ENCODE measurements at regions not wholly inside any gene's neighbourhood (a gene's known extent, or its start where the extent isn't known, plus 50 kb on each side); places are given as distances from the start of the nearest gene placed in this dataset.
"Not testable (repeated sequence)": the region's sequence is repeated elsewhere in the genome, so short reads cannot be mapped to it uniquely, and the experiment has no call there.

DNA sequence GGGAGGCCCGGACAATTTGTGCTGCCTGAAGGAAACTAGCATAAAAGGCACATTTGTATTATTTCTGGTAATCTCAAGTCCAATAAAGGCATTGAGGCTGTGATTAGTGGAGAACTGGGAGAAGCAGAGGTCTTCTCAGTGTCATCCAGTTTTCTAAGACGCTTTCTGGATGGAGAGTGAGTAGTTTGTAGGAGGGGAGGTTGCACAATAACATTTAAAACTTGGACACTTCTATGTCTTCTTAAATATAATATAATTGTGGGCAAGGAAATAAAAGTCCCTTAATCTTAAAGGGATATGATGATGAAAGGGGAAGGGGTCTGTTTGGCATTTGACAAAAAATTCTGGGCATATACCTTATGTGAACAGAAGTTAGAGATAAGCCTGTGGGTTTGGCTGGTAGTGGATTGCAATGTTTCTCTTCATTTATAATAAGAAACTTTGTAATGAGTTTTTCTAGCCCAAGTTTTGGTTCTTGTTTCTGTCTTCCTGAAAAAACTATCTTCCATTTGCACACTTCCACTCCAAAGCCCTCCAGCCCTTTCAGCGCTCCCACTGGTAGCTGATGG is 291.6 kb upstream of the TGFBR2 start:
- Histone ChIP-seq H3K27ac (no peak overlapping the region), H3K9ac (no peak overlapping the region), H3K36me3 (no peaks in the 10 kb centered on the region), H3K4me3 (no peak overlapping the region), H3K27me3 (no peaks in the 10 kb centered on the region), H3K4me1 (no peaks in the 10 kb centered on the region), H4K20me1 (no peaks in the 10 kb centered on the region), H3K9me3 (no peaks in the 10 kb centered on the region), H3K4me2 (no peak overlapping the region)
- no peak for TF ChIP-seq Cebpa-rat (IDR thresholded peaks at IDR 0.05)

DNA sequence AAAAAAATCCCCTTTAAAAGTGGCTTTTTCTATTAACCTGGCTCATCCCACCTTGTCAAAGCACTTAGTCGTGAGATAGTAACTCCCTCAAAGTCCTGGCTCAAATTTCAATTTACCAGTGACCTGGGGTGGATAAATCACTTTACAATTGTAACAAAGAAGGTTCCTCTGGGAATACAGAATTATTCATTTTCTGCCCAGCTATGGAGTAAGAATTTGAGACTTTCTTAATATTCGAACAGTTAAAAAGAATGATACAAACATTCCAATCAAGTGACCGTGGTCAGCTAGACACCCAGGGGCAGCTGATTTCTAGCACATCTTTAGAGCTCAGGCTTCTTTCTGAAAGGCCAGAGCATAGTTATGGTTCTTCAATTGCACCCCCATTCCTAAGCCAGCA is 291.0 kb upstream of the TGFBR2 start:
- no peaks in the 10 kb centered on the region for H3K27me3 ChIP-seq
- no peaks in the 10 kb centered on the region for H3K9me3 ChIP-seq
- no peak overlapping the region for H3K4me2 ChIP-seq
- no peak overlapping the region for H3K9ac ChIP-seq
- no peak overlapping the region for H3K27ac ChIP-seq
- no peaks in the 10 kb centered on the region for H4K20me1 ChIP-seq
- H3K4me1 ChIP-seq = no peaks in the 10 kb centered on the region
- no peak overlapping the region for H3K4me3 ChIP-seq
- no peaks in the 10 kb centered on the region for H3K36me3 ChIP-seq
- TF ChIP-seq Cebpa-rat (IDR thresholded peaks at IDR 0.05) = no peak

DNA sequence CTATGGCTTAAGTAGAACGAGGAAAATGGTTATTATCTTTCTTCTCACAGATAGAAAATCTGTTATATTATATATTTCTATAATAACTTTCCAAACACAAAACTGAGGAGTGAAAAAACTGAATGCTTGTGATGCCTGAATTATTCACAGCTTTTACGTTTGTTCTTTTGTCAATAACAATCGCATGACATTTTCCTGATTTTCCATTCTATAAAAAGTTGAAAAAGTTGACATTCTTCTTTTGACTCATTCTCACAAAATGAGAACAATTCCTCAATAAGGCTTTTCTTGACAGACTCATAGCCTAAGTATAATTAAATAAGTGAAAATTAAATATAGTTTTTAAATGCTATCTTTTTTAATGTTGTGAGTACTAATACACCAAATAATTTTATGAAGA is 288.8 kb upstream of the TGFBR2 start:
- Histone ChIP-seq H3K27me3 (no peaks in the 10 kb centered on the region), H3K4me2 (no peak overlapping the region), H3K9ac (no peak overlapping the region), H3K9me3 (no peaks in the 10 kb centered on the region), H3K4me3 (no peak overlapping the region), H3K36me3 (no peaks in the 10 kb centered on the region), H3K27ac (no peak overlapping the region), H3K4me1 (no peaks in the 10 kb centered on the region), H4K20me1 (no peaks in the 10 kb centered on the region)
- TF ChIP-seq Cebpa-rat (IDR thresholded peaks at IDR 0.05) = no peak

DNA sequence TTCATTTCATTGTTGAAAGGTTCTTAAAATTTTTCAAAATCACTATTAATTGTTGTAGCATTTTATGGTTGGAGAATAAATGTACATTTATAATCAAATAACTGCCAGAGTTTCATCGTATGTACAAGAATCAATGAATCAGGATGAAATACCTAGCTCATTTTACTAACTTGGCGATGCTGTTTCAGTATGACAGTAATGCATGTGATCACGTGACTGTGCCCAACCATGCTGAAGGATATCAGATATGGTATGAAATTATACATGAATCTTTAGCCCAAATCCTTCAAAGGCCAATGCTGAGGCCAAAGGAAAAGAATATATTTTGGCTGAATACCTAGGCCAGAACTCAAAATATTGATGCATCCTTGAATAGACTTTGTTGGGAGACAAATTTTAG is 288.3 kb upstream of the TGFBR2 start:
- Histone ChIP-seq H3K27ac (no peak overlapping the region), H3K4me2 (no peak overlapping the region), H3K4me3 (no peak overlapping the region), H3K9me3 (no peaks in the 10 kb centered on the region), H3K27me3 (no peaks in the 10 kb centered on the region), H3K9ac (no peak overlapping the region), H3K4me1 (no peaks in the 10 kb centered on the region), H3K36me3 (no peaks in the 10 kb centered on the region), H4K20me1 (no peaks in the 10 kb centered on the region)
- no peak for TF ChIP-seq Cebpa-rat (IDR thresholded peaks at IDR 0.05)

DNA sequence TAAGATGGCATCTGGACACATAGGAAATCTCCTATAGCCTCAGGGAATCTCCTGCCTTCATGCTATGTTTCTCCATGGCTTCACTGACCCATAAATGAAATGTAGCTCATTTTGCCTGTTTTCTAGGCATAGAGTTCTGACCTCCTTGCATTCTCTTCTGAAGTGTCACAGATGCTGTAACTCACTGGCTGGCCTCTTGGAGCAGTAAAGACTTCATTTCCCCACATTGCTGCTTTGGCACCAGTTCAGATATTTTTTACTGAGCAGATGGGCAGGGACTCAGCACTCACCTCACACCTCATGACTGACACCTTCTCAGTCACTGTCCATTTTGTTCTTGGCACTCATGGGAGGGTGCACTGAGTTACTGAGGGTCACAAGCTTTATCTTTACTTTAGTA is 286.7 kb upstream of the TGFBR2 start:
- Histone ChIP-seq H3K27me3 (no peaks in the 10 kb centered on the region), H3K4me1 (no peaks in the 10 kb centered on the region), H3K36me3 (no peaks in the 10 kb centered on the region), H3K4me2 (no peak overlapping the region), H3K9me3 (no peaks in the 10 kb centered on the region), H4K20me1 (no peaks in the 10 kb centered on the region), H3K27ac (no peak overlapping the region), H3K9ac (no peak overlapping the region), H3K4me3 (no peak overlapping the region)
- TF ChIP-seq Cebpa-rat (IDR thresholded peaks at IDR 0.05) = no peak

DNA sequence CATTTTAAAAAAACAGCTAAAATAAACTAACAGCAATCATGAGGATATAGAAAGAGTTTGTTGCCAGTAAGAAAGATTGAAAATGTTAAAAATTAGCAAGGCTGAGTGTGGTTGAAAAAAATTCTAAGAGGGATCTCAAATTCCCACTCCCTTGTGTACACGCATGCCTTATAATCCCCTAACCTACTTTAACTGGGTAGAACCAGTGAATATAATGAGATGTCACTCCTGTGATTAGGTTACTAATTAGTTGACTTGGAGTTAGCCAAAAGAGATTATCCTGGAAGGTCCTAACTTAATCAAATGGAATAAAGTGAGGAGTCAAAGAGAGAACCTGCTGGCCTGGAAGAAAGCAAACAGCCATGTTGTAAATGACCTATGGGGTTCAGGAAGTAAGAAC is 286.0 kb upstream of the TGFBR2 start:
- Histone ChIP-seq H3K4me1 (no peaks in the 10 kb centered on the region), H3K9me3 (no peaks in the 10 kb centered on the region), H3K36me3 (no peaks in the 10 kb centered on the region), H3K4me3 (no peak overlapping the region), H4K20me1 (no peaks in the 10 kb centered on the region), H3K4me2 (no peak overlapping the region), H3K27me3 (no peaks in the 10 kb centered on the region), H3K27ac (no peak overlapping the region), H3K9ac (no peak overlapping the region)
- TF ChIP-seq Cebpa-rat (IDR thresholded peaks at IDR 0.05) = no peak

DNA sequence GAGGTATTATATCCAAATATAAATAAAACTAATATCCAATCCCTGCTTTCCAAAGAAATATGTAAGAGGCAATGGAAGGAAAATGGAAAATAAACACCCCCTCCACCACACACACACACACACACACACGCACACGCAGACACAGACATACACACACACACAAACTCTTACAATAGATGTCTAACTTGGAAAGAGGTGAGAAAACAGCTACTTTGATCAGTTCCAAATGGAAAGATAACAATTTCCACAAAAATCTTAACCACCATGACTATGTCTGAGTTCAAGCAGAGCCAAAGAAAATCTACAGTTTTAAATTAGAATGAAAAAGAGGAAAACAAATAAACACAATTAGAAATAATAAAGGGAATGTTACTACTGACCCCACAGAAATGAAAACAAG is 285.3 kb upstream of the TGFBR2 start:
- H3K9me3 ChIP-seq = no peaks in the 10 kb centered on the region
- no peak overlapping the region for H3K27ac ChIP-seq
- H3K4me1 ChIP-seq = no peaks in the 10 kb centered on the region
- H4K20me1 ChIP-seq = no peaks in the 10 kb centered on the region
- no peak for TF ChIP-seq Cebpa-rat (IDR thresholded peaks at IDR 0.05)
- no peak overlapping the region for H3K4me2 ChIP-seq
- H3K36me3 ChIP-seq = no peaks in the 10 kb centered on the region
- H3K27me3 ChIP-seq = no peaks in the 10 kb centered on the region
- no peak overlapping the region for H3K9ac ChIP-seq
- H3K4me3 ChIP-seq = no peak overlapping the region

DNA sequence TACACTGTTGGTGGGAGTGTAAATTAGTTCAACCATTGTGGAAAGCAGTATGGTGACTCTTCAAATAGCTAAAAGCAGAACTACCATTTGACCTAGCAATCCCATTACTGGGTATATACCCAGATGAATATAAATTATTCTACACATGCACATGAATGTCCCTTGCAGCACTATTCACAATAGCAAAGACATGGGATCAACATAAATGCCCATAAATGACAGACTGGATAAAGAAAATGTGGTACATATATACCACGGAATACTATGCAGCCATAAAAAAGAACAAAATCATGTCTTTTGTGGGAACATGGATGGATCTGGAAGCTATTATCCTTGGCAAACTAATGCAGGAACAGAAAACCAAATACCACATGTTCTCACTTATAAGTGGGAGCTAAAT is 282.8 kb upstream of the TGFBR2 start:
- H3K27ac ChIP-seq, H3K4me1 ChIP-seq, H3K9ac ChIP-seq, H3K9me3 ChIP-seq, H3K27me3 ChIP-seq, H3K36me3 ChIP-seq, H3K4me2 ChIP-seq, H4K20me1 ChIP-seq, H3K4me3 ChIP-seq: not testable (repeated sequence)

DNA sequence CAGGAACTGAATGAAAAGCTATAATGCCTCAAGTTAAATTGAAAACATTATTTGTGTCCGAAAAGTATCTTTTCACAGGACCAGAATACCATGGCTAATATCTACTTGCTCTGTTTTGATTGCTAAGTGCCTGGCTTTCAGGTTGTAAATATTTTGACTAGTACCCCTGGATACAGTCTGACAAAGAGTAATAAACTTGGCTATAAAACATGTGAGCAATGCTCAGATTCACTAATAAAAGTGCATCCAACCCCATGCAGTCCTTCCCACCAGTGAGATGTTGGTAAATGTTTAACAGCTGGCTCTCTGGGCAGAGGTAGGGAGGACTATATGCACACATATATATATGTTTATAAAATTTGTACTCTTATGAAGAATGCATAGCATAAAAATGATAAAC is 281.8 kb upstream of the TGFBR2 start:
- no peak overlapping the region for H3K9ac ChIP-seq
- no peaks in the 10 kb centered on the region for H4K20me1 ChIP-seq
- no peaks in the 10 kb centered on the region for H3K9me3 ChIP-seq
- H3K4me3 ChIP-seq = no peak overlapping the region
- no peak for TF ChIP-seq Cebpa-rat (IDR thresholded peaks at IDR 0.05)
- H3K27me3 ChIP-seq = no peaks in the 10 kb centered on the region
- no peaks in the 10 kb centered on the region for H3K4me1 ChIP-seq
- H3K27ac ChIP-seq = no peak overlapping the region
- H3K4me2 ChIP-seq = no peak overlapping the region
- no peaks in the 10 kb centered on the region for H3K36me3 ChIP-seq

DNA sequence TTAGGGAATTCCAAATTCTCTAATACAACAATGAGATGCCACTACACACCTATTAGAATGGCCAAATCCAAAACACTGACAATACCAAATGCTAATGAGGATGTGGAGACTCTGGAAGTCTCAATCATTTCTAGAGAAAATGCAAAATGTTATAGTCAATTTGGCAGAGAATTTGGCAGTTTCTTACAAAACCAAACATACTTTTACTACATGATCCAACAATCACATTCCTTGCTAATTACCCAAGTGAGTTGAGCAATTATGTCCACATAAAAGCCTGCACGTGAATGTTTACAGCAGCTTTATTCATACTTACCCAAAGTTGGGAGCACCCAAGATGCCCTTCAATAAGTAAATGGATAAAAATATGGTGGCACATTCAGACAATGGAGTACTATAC is 278.4 kb upstream of the TGFBR2 start:
- H3K9ac ChIP-seq, H3K4me2 ChIP-seq, H3K4me1 ChIP-seq, H3K9me3 ChIP-seq, H3K36me3 ChIP-seq, H3K27ac ChIP-seq, H3K4me3 ChIP-seq, H4K20me1 ChIP-seq, H3K27me3 ChIP-seq: not testable (repeated sequence)

DNA sequence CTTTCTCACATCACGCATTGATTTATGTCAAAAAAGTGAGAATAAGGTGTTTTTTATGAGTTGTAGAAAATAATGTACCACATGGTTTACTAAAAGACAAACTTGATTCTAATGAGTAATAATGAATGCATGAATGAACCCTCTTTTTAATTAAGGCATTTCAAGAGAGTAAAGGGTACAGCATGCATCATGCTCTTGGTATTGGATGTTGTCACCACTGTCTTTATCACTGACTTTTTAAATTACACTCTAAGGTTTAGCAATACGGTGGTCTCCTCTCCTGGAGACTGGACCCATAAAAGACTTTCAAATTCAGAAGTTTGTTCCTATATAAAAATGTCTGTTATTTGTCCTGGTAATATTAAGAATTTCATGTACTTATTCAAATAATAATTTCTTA is 277.5 kb upstream of the TGFBR2 start:
- H3K27ac ChIP-seq, H3K4me2 ChIP-seq, H3K9ac ChIP-seq, H3K4me1 ChIP-seq, H3K36me3 ChIP-seq, H4K20me1 ChIP-seq, H3K9me3 ChIP-seq, H3K27me3 ChIP-seq, H3K4me3 ChIP-seq: not testable (repeated sequence)
